WTC11 (cell line): ENCODE measurements at regions not wholly inside any gene's neighbourhood (a gene's known extent, or its start where the extent isn't known, plus 50 kb on each side); places are given as distances from the start of the nearest gene placed in this dataset.

ENCODE experiments used
- CBFB ChIP-seq: sonication (generic); formaldehyde crosslinking; IDR thresholded peaks from 2 replicates; pipeline ENCODE4 v1.8.1; 2022; ENCODE audit warnings: mild to moderate bottlenecking, low read depth, missing genetic modification reagents
- CREB1 ChIP-seq: sonication (generic); formaldehyde crosslinking; IDR thresholded peaks from 2 replicates; pipeline ENCODE4 v1.8.0; 2023; ENCODE audit warnings: mild to moderate bottlenecking, missing genetic modification reagents
- MLX ChIP-seq: sonication (generic); formaldehyde crosslinking; IDR thresholded peaks from 2 replicates; pipeline ENCODE4 v1.8.1; 2023; ENCODE audit warnings: mild to moderate bottlenecking, missing genetic modification reagents, moderate library complexity
- USF2 ChIP-seq: sonication (generic); formaldehyde crosslinking; IDR thresholded peaks from 2 replicates; pipeline ENCODE4 v1.8.1; 2023; ENCODE audit warnings: mild to moderate bottlenecking, missing genetic modification reagents, moderate library complexity
- ZNF121 ChIP-seq: sonication (generic); formaldehyde crosslinking; IDR thresholded peaks from 2 replicates; pipeline ENCODE4 v1.8.0; 2023; ENCODE audit warnings: missing genetic modification reagents
- TF ChIP-seq, protein P1 (sequence below): sonication (generic); formaldehyde crosslinking; conservative IDR thresholded peaks from 2 replicates; pipeline ENCODE4 v1.8.1; 2022; ENCODE audit warnings: mild to moderate bottlenecking, missing genetic modification reagents
- TF ChIP-seq, protein P2 (sequence below): fragments of 200-600 bp; IDR thresholded peaks from 2 replicates; pipeline ENCODE4 v1.8.0; 2022; ENCODE audit warnings: antibody characterized with exemption
- TF ChIP-seq, protein P3 (sequence below): sonication (generic); formaldehyde crosslinking; IDR thresholded peaks from 2 replicates; pipeline ENCODE4 v1.8.0; 2022; ENCODE audit warnings: mild to moderate bottlenecking, missing genetic modification reagents

GRCh38 chr3:184508938-184509337 is 52.6 kb upstream of the EPHB3 start:
- TF ChIP-seq, protein P1, sequence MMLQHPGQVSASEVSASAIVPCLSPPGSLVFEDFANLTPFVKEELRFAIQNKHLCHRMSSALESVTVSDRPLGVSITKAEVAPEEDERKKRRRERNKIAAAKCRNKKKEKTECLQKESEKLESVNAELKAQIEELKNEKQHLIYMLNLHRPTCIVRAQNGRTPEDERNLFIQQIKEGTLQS (CRISPR knock-in tag), result no peak
- TF ChIP-seq, protein P2, sequence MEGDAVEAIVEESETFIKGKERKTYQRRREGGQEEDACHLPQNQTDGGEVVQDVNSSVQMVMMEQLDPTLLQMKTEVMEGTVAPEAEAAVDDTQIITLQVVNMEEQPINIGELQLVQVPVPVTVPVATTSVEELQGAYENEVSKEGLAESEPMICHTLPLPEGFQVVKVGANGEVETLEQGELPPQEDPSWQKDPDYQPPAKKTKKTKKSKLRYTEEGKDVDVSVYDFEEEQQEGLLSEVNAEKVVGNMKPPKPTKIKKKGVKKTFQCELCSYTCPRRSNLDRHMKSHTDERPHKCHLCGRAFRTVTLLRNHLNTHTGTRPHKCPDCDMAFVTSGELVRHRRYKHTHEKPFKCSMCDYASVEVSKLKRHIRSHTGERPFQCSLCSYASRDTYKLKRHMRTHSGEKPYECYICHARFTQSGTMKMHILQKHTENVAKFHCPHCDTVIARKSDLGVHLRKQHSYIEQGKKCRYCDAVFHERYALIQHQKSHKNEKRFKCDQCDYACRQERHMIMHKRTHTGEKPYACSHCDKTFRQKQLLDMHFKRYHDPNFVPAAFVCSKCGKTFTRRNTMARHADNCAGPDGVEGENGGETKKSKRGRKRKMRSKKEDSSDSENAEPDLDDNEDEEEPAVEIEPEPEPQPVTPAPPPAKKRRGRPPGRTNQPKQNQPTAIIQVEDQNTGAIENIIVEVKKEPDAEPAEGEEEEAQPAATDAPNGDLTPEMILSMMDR, result no peak
- no peak for TF ChIP-seq ZNF121
- TF ChIP-seq CREB1, result no peak
- no peak for TF ChIP-seq USF2 (CRISPR knock-in tag)
- no peak for TF ChIP-seq CBFB
- TF ChIP-seq, protein P3, sequence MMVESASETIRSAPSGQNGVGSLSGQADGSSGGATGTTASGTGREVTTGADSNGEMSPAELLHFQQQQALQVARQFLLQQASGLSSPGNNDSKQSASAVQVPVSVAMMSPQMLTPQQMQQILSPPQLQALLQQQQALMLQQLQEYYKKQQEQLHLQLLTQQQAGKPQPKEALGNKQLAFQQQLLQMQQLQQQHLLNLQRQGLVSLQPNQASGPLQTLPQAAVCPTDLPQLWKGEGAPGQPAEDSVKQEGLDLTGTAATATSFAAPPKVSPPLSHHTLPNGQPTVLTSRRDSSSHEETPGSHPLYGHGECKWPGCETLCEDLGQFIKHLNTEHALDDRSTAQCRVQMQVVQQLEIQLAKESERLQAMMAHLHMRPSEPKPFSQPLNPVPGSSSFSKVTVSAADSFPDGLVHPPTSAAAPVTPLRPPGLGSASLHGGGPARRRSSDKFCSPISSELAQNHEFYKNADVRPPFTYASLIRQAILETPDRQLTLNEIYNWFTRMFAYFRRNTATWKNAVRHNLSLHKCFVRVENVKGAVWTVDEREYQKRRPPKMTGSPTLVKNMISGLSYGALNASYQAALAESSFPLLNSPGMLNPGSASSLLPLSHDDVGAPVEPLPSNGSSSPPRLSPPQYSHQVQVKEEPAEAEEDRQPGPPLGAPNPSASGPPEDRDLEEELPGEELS, result no peak
- TF ChIP-seq MLX (CRISPR knock-in tag), result no peak
